ENCODE measurements at regions not wholly inside any gene's neighbourhood (a gene's known extent, or its start where the extent isn't known, plus 50 kb on each side); places are given as distances from the start of the nearest gene placed in this dataset.

GRCh38 chr3:115332998-115333397 is 185.9 kb upstream of the ZBTB20 start:
- no peak for DNase-seq

GRCh38 chr3:115336836-115337235 is 189.7 kb upstream of the ZBTB20 start:
- no peak for DNase-seq

- no peak for DNase-seq
These were observed 193.5 kb upstream of the ZBTB20 start for GRCh38 chr3:115340586-115340985.

GRCh38 chr3:115341208-115341607 is 194.1 kb upstream of the ZBTB20 start:
- no peak for DNase-seq

- DNase-seq, result no peak
These were observed 200.6 kb upstream of the ZBTB20 start for GRCh38 chr3:115347737-115348136.

GRCh38 chr3:115348412-115348811 is 201.3 kb upstream of the ZBTB20 start:
- no peak for DNase-seq

- DNase-seq, result no peak
These were observed 202.1 kb upstream of the ZBTB20 start for GRCh38 chr3:115348951-115349745.

GRCh38 chr3:115350606-115351005 is 203.5 kb upstream of the ZBTB20 start:
- no peak for DNase-seq

GRCh38 chr3:115351193-115351592 is 204.1 kb upstream of the ZBTB20 start:
- DNase-seq, result no peak

- no peak for DNase-seq
These were observed 206.9 kb upstream of the ZBTB20 start for GRCh38 chr3:115354010-115354409.

- no peak for DNase-seq
These were observed 210.4 kb upstream of the ZBTB20 start for GRCh38 chr3:115357456-115357855.

- DNase-seq, result no peak
These were observed 212.4 kb upstream of the ZBTB20 start for GRCh38 chr3:115359536-115359935.

- no peak for DNase-seq
These were observed 214.7 kb upstream of the ZBTB20 start for GRCh38 chr3:115361806-115362205.

- DNase-seq, result no peak
These were observed 216.0 kb upstream of the ZBTB20 start for GRCh38 chr3:115363071-115363470.

- DNase-seq, result no peak
These were observed 221.9 kb upstream of the ZBTB20 start for GRCh38 chr3:115369021-115369420.

- DNase-seq, result no peak
These were observed 228.3 kb upstream of the ZBTB20 start for GRCh38 chr3:115375362-115375761.

GRCh38 chr3:115380883-115381572 is 233.9 kb upstream of the ZBTB20 start:
- no peak for DNase-seq

GRCh38 chr3:115381573-115381912 is 234.5 kb upstream of the ZBTB20 start:
- DNase-seq, result no peak

GRCh38 chr3:115381931-115382330 is 234.8 kb upstream of the ZBTB20 start:
- no peak for DNase-seq

GRCh38 chr3:115384381-115384780 is 237.3 kb upstream of the ZBTB20 start:
- no peak for DNase-seq

GRCh38 chr3:115385774-115386730 is 237.3 kb upstream of the GAP43 start:
- DNase-seq, result no peak

- no peak for DNase-seq
These were observed 235.1 kb upstream of the GAP43 start for GRCh38 chr3:115388166-115388565.

- no peak for DNase-seq
These were observed 234.5 kb upstream of the GAP43 start for GRCh38 chr3:115388811-115389210.

All from NCI-H2107 (cell line).